HG03575 (cell line): ENCODE measurements at regions not wholly inside any gene's neighbourhood (a gene's known extent, or its start where the extent isn't known, plus 50 kb on each side); places are given as distances from the start of the nearest gene placed in this dataset.
A peak's percentile ranks its signal among the peaks of the same experiment; 100 is the strongest.

Source experiments
- ATAC-seq: cut with Tn5 transposase; IDR thresholded peaks from one replicate; pipeline ENCODE4 v1.9.1; 2021; ENCODE audit not compliant: unreplicated experiment, insufficient number of reproducible peaks, low FRiP score; ENCODE audit errors: extremely low read depth

DNA sequence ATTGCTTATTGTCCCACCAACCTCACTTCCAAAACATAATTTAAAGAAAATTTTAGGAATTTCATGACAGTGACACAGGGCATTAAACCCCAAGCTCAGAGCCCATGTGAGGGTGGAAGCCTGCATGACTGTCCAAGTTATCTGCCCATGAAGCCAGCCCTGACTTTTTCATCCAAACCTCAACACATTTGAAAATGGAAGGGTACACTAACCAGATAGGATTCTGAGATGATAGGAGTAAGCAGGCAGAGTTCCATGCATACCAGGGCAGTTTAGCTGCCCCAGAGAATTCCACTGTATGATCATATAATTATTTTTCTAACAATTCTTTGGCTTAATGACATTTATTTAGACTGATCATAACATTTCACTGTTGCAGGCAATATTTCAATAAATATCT is 986.0 kb downstream of the TTLL7 start:
- ATAC-seq = no peak

DNA sequence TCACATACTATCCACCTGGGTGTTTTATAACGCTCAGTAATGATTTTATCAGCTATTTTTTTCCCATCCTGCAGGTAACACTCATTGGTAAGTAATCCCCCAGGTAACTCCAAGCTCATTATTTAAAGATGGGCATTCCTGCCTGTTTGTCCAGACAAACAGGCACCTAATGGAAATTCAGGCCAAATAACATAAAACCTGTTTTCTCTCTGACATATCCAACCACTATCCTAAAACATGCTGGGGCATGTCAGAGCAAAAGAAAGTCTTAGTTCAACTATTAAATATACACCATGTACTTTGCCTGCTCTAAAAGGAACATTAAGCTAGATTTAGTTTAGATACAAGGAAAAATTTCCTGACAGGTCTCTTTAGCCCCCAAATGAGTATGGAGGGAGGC is 987.7 kb downstream of the TTLL7 start:
- no peak for ATAC-seq

GRCh38 chr1:83006271-83006670 is 992.7 kb downstream of the TTLL7 start:
- no peak for ATAC-seq

DNA sequence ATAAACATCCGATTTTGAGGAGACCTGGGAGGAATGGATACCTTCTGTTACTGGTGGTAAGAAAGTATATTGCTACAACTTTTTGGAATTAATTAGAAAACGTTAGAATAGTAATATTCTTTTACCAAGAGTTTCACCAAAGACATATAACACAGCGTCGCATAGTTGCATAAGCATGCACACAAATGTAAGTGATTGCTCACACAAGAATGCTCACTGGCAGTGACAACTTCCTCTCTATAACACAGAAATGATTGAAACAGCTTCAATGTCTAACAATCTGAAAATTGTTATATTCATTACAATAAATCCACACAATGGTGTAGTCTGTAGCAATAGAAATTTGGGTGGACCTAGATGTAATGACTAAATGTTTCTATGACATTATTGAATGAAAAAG is 998.6 kb downstream of the TTLL7 start:
- ATAC-seq = no peak

DNA sequence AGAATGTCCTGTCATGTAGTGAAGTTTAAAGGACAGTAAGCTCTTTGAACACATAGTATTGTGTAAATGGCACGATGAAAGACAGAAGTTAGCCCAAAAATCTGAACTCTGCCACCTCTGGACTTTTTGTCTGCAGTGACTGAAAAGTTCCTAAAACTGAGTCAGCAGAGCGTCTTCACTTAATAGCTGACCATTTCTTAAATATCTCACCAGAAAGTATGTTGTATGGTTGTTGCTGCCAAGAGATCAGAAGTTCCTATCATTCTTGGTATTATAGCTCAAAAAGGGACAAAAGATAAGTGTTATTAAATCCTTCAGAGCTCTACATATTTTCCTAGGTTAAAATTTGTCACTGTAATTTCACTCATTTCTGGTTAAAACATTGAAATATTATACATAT is 1003.0 kb downstream of the TTLL7 start:
- ATAC-seq = no peak

GRCh38 chr1:82994616-82995263 is 1004.2 kb downstream of the TTLL7 start:
- no peak for ATAC-seq

- no peak for ATAC-seq
Observed at GRCh38 chr1:82991569-82991968, 1007.4 kb downstream of the TTLL7 start.

DNA sequence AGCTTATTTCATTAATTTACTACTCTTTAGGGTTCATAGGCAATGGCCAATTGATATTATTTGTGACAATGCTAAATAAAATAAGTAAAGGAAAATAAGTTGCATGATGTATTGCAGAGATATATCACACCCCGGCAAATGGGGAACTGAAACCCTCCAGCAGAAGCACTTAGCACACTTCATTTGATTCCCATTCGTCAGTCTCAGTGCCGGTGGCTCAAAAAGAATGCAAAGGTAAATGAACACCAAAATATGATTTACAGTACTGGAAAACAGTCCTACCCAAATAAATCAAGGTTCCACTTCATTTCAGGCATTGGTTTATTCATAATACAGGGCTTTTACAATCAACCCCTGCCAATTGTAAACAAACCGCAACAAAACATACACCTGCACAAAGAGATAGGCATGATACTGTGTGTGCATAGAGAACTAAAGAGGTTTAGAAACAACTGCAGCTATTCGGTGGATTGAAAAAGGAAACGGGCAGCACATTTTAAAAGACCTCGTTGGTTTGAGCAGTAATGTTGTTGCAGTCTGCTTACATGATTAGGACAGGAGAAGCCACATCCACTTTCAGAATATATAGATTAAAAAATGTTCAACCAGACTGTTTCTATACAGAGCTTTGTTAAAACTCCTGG is 1019.2 kb downstream of the TTLL7 start:
- peak; percentile 93 for ATAC-seq

DNA sequence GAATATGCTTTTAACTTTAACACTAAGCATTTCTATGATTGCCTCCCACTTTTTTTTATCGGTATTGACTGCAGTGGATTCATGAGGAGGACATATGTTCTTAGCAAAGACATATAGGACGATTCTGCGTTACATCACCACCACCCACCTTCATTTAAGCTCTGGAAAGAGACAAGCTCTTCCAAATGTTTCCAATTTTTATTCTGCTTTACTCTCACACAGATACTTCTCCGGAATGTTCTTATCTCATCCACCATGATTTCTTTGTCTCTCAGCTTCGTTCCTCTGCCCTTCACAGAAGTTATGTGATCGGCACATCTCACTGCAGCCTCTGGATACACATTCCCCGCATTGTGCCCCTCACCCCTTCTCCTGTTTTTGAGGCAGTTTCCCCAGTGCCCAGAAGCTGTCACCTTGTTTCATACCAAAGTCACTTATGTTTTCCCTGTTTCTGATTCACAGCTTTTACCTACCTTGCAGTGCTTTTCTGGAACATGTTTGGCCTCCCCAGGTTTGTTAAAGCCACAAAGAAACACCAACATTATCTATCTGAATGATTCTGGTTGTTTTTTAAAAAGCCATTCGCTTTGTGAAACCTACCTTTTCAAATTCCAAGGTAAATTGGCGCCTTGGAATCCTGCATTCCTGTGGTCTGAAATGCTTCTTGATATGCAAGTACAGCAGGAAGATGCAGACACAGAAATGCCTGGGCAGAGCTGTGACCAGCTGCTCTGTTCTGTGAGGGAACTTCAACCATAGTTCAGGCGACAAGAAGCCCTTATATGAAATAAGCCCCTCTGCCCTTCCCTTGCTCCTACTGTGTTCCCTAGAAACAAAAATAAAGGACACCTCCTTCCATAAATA is 1020.2 kb downstream of the TTLL7 start:
- ATAC-seq = no peak

DNA sequence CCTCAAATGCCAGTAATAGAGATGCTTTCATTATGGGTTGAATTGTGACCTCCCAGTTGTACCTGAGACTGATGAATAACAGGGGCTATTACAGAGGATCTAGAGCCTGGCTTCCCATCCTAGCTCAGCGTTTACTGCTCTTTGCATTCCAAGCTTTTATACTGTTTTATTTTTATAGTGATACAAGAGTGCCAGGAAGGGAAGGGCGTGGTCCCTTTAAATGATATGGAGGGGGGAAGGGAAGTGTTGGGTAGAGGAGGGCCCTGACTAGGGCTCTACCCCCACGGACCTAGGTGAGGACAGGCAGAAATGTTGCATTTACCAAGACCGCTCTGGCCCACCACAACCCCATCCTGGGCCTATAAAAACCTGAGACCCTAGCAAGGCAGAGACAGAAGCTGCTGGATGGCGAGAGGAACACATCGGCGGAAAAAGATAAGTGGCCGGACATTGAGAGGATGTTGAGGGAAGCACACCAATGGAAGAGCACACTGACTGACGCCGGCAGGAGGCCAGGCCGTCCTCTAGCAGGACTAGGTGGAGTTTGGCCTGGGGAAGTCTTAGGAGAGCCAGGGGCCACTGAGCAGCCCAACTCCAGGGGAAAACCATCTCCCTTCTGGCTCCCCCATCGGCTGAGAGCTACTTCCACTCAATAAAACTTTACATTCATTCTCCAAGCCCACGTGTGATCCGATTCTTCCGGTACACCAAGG is 1025.9 kb downstream of the TTLL7 start:
- ATAC-seq = no peak

DNA sequence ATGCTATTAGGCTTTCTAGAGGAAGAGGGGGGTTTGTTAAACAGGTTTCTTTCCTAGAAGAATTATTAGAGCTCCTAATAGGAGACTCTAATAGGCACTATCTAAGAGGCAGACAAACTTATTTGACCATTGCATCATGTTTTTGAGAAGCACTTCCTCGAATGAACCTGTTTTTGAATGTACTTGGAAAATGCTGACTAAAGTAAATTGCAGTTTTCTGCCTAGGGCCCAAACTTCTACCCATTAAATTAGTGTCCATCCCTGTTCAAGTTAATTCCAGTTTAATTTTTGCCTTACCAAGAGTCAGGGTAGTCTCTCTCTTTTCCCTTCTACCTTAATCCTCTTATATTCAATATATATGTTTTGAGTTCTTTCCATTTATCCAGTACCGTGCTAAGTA is 1029.6 kb downstream of the TTLL7 start:
- ATAC-seq = no peak

- no peak for ATAC-seq
Observed at GRCh38 chr1:82962658-82963057, 1036.3 kb downstream of the TTLL7 start.

DNA sequence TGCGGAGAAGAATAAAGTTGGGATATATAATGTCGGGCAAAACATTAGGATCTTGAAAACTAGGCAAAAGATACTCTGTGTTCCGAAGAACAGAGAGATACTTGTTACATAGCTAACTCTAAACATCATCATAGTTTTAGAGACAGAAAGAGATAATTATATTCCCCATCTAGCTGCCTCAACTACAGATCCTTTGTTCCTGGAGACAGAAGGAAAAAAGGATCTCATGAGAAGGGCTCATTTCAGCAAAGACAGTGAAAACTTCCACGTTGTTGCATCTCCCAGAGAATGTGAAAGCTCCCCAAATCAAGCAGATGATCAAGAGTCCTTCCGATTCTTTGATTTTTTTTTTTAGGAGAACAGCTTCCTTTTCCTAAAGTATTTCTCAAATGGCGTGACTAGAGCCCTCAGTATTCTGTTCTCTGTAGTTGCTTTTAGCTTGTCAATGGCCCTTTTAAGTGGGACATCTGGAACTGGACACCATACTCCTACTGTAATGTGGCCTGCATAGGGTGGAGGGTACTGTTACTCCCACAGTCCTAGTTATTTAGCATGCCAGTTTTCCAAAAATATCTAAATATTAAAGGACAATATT is 1048.2 kb downstream of the TTLL7 start:
- no peak for ATAC-seq

DNA sequence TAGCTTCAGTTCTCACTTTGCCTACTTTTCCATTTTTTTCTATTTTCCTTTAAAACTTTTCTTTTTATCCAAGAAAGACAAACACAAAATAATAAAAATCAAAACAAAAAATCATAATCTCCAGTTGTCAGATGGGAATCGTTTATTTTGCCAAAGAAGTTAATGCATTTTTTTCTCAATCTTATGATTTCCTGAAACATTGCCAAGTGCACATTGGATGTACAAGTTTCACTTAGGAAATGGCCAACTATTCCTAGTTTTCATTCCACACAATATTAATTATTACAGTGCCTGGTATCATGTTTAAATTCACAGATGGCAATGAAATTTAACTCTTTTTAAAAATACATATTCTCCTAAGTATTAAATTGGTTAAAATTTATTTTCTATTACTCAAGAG is 1050.5 kb downstream of the TTLL7 start:
- no peak for ATAC-seq

- ATAC-seq = no peak
Observed at GRCh38 chr1:82947278-82947677, 1051.7 kb downstream of the TTLL7 start.

DNA sequence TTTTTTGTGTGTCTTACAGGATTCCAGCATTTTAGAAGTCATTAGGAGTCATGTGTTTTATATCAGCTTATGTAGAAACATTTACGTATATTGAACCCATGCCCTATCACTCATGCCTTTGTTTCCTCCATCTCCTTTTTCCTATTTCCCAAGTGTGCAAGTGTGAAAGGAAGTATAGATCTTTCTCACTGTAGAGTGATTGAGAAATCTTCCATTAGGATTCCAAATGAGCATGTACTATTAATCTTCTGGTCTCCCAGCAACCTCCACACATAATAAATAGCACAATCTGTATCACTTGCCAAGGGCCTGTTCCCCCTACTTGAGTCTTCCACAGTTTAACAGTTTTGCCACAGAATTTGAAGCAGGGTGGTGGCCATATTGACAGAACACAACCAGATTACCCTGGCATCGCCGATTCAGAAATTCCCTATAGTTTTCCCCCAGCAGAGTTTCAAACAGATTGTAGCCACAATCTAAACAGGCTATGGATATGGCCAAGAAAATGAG is 1052.8 kb downstream of the TTLL7 start:
- ATAC-seq = no peak

- no peak for ATAC-seq
Observed at GRCh38 chr1:82944822-82945221, 1054.1 kb downstream of the TTLL7 start.

- no peak for ATAC-seq
Observed at GRCh38 chr1:82934074-82934473, 1064.9 kb downstream of the TTLL7 start.

GRCh38 chr1:82932727-82933126 is 1066.2 kb downstream of the TTLL7 start:
- no peak for ATAC-seq
